GM12891 (cell line): ENCODE measurements at regions not wholly inside any gene's neighbourhood (a gene's known extent, or its start where the extent isn't known, plus 50 kb on each side); places are given as distances from the start of the nearest gene placed in this dataset.

ENCODE experiments used
- PAX5 ChIP-seq: IDR thresholded peaks from 2 replicates; pipeline ENCODE4 v1.6.1; 2011; ENCODE audit warnings: low read length, moderate library complexity, mild to moderate bottlenecking; ENCODE audit not compliant: insufficient read depth, severe bottlenecking
- POLR2A ChIP-seq: IDR thresholded peaks from 2 replicates; pipeline ENCODE4 v1.6.1; 2011; ENCODE audit warnings: low read depth, low read length, control low read depth
- POLR2AphosphoS5 ChIP-seq: IDR thresholded peaks from 2 replicates; pipeline ENCODE4 v1.6.1; 2011; ENCODE audit warnings: low read depth, low read length, control low read depth

DNA sequence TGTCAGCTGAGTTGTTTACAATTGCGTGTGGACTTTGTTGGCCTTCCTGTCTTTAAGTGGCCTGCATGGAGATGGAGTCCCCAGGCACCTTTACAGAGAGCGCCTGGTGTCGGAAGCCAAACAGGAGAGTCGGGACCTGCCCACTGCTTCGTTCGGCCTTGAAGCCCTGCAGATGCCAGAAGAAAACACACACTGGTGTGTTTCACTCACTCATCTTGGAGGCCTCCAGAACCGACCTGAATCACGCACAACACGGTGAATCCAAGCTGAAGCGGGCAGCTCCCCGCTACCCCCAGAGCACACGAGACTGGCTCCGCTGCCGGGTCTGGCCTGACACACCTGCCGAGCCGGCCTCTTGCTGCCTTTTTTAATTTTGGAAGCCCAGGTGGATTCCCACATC lies 419.4 kb upstream of the IRX4 start:
- no peak for TF ChIP-seq POLR2A
- no peak for TF ChIP-seq POLR2AphosphoS5
- no peak for TF ChIP-seq PAX5
